ENCODE measurements at regions not wholly inside any gene's neighbourhood (a gene's known extent, or its start where the extent isn't known, plus 50 kb on each side); places are given as distances from the start of the nearest gene placed in this dataset.

DNA sequence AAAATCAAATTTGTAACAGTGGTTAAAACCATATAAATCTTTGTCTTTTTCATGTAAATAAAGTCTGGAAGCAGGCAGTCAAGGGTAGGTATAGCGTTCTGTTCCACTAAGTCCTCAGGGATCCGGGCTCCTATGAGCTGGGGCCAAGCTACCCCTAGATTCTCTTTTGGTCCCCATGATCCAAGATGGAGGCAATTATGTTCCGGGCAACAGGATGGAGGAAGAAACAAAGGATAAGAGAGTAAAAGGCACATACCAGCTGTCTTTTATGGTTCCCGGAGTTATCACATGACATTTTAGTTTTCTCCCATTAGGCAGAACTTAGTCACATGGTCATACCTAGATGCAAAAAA lies 224.4 kb upstream of the NFE2L3 start:
- intact Hi-C loops (cut with micrococcal nuclease) = loop anchor here (10.0 kb wide), 1 partner anchor 77 kb away; no protein-coding TSS in a partner anchor

DNA sequence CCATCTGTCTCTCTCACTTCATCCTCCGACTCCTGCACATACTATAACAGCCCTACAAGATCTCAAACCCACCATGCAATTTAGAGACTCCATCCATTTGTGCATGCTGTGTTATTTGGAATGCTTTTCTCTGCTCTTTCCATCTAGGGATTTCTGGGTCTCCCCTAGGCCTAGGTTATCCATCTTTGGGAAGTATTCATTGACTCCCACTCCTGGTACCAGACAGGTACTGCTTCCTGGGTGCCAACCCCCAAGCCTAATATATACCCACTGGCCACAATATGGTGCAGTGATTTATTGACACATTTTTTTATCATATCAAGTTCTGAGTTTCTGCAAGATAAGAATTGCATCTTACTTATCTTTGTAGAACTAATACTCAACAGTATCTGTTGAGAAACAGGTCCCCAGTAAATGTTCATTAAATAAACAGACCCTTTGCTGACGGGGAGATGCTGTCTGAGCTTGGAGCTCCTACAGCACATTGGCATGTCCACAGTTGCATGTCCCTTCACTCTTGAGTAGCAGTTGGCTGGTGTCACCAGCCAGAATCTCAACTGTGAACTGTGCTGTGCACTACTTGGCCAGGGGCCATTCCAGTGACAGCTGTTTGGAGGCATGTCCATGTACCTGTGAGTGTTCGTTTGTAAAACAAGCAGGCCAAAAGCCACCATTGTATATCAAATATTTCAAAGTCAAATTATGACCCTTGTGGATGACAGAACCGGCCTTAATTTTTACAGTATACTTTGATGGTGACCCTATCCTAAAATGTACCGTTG lies 223.3 kb upstream of the NFE2L3 start:
- intact Hi-C loops (cut with micrococcal nuclease) = loop anchor here (10.0 kb wide), 1 partner anchor 76 kb away; no protein-coding TSS in a partner anchor

GRCh38 chr7:25929448-25929847 lies 222.6 kb upstream of the NFE2L3 start:
- intact Hi-C loops (cut with micrococcal nuclease) = loop anchor here (10.0 kb wide), 1 partner anchor 75 kb away; no protein-coding TSS in a partner anchor

- intact Hi-C loops (cut with micrococcal nuclease) = no loop called here
Observed at GRCh38 chr7:25930492-25931048, 221.4 kb upstream of the NFE2L3 start.

GRCh38 chr7:25931156-25931555 lies 220.8 kb upstream of the NFE2L3 start:
- intact Hi-C loops (cut with micrococcal nuclease) = no loop called here

DNA sequence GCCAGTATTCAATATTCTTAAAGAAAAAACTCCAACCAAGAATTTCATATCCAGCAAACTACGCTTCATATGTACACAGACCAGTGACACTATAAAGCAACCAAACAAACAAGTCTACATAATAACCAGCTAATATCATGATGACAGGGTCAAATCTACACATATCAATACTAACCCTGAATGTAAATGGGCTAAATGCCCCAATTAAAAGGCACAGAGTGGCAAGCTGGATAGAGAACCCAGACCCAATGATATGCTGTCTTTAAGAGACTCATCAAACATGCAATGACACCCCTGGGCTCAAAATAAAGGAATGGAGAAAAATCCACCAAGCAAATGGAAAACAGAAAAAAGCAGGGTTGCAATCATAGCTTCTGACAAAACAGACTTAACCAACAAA lies 218.1 kb upstream of the NFE2L3 start:
- intact Hi-C loops (cut with micrococcal nuclease) = no loop called here

GRCh38 chr7:25940086-25940906 lies 211.7 kb upstream of the NFE2L3 start:
- intact Hi-C loops (cut with micrococcal nuclease) = loop anchor here (1.0 to 2.0 kb wide), 2 partner anchors 11 to 45 kb away; no protein-coding TSS in a partner anchor

GRCh38 chr7:25944777-25945515 lies 207.1 kb upstream of the NFE2L3 start:
- intact Hi-C loops (cut with micrococcal nuclease) = no loop called here

DNA sequence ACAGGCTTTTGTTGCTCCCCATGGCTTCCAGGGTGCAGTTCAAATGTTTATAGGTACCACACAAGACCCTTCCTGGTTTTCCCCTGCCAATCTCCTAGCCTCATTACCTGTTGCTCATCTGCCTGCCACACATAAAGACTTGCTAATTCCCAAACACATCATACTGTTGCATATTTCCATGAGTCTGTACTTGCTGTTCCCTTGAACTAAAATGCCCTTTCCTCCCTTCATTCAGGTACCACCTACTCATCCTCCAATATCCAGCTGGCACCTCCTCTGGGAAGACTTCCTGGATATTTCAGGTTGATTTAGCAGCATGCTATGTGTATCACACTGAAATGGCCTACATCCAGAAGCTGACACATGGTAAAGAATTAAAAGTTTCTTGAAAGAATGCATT lies 206.4 kb upstream of the NFE2L3 start:
- intact Hi-C loops (cut with micrococcal nuclease) = no loop called here

- intact Hi-C loops (cut with micrococcal nuclease) = no loop called here
Observed at GRCh38 chr7:25946181-25946580, 205.8 kb upstream of the NFE2L3 start.

DNA sequence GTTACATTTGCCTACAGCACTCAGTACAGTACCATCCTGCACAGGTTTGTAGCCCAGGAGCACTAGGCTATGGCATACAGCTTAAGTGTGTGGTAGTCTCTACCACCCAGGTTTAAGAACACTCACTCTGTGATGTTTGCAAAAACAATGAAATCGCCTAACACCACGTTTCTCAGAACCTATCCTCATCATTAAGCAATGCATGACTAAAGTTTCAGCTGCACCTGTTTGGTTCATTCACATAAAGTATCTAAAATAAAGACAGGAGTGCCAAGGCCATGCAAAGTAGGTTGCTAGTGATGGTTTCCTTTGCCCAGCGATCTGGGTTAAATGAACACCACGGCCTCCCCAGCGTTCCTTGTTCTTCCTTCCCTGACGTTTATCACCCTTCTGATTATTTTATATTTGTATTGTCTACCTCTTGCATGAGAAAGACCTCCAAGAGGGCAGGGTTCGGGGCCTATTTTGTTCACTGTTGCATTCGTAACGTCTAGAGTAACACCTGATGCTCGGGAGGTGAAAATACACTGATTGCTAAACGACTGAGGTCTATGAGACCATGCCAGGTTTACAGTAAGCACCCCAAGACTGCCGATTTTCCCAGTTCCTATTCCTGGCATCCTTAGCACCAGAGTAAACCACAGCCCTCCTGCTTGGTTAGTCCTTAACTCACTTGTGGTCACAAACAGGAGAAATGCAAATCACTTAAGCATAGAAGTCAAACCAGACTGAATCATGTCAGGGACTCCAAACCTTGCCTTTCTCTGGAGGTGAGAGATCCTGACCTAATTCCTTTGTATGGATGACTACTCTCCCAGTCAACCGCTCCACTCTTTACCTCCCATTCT lies 204.1 kb upstream of the NFE2L3 start:
- intact Hi-C loops (cut with micrococcal nuclease) = no loop called here

- intact Hi-C loops (cut with micrococcal nuclease) = no loop called here
Observed at GRCh38 chr7:25949736-25950487, 202.1 kb upstream of the NFE2L3 start.

DNA sequence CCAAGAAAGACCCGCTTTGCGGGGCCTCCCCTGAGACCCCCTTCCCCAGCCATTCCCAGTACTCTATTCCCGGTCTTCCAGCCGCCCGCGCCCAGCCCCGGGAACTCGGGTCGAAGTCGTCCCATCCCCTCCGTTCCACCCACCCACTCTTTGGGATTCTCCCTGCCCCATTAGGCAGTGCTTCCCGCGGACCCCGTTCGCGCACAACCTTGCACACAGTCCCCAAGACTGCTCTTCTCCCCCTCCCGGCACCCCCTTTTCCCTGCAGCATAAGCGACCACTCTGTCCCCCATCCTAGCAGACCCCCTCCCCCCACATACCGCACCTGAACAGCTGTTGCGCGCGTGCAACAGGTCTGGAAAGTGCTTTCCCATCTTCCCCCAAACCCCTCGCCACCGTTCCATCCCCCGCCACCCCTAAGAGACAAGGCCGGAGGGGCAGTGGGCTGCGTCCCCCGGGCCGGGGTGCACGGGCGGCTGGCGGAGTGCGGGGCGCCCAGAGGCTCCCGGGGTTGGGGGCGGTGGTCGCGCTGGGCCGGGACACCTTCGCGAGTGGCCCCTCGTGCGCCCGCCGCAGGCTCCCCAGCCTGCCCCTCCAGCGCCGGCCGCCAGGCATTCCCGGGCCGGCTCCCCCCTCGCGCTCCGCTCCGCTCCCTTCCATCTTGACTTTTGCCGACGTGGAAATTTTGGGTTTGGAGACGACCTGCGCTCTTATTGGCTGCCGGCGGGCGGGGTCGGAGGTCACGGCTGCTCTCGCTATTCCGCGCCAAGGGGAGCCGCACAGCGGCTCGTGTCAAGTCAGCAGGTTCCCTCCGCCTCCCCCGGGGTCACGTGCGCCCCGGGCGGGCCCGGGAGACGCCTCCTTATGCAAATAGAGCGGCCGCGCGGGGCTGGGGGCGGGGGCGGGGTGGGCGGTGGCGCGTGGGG lies 201.2 kb upstream of the NFE2L3 start:
- intact Hi-C loops (cut with micrococcal nuclease) = loop anchor here (1.0 kb wide), 5 partner anchors 10 to 250 kb away; partner anchors contain the start of genes HNRNPA2B1 and NFE2L3

GRCh38 chr7:25951414-25952260 lies 200.4 kb upstream of the NFE2L3 start:
- intact Hi-C loops (cut with micrococcal nuclease) = loop anchor here (1.0 kb wide), 5 partner anchors 11 to 249 kb away; partner anchors contain the start of genes HNRNPA2B1 and NFE2L3

DNA sequence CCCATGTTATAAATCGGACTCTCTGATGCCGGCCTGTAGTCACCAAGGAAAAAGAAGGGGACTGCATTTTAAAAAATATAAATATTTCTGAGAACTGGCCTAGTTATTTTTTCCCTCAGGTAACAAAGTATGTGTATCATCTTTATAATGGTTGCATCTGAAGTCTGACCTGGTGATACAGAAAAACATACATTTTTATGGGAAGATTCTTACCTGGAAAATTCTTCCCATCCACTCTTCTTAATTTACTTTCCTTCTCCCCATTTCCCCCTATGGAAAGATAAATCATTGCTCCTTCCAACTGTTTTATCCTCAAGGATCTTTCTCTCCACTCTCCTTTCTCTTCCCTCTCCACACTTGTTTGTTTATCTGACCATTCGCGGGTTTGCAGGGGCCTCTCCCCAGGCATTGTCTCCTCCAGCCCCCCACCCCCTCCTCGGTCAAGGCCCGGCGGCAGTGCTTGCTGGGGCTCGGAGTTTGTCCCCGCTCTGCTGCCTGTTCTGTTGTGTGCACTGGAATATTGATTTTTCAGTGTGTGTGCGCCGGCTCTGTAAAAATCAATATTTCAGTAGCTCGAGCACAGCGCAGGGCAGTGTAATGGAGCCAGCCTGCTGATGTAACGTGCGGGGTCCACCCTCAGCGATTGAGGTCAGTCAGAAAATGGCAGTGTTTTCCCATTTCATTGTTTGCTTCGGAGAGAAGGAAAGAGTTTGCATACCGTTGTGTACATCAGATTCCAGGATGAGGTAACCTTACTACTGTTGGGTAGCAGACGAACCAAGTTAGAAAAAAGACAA lies 199.5 kb upstream of the NFE2L3 start:
- intact Hi-C loops (cut with micrococcal nuclease) = no loop called here

GRCh38 chr7:25953859-25954258 lies 198.1 kb upstream of the NFE2L3 start:
- intact Hi-C loops (cut with micrococcal nuclease) = no loop called here

GRCh38 chr7:25954395-25954794 lies 197.6 kb upstream of the NFE2L3 start:
- intact Hi-C loops (cut with micrococcal nuclease) = no loop called here
